H1 (cell line): ENCODE measurements at regions not wholly inside any gene's neighbourhood (a gene's known extent, or its start where the extent isn't known, plus 50 kb on each side); places are given as distances from the start of the nearest gene placed in this dataset.

ENCODE experiments used
- BRCA1 ChIP-seq: IDR thresholded peaks from 2 replicates; pipeline ENCODE4 v1.6.1; 2012; ENCODE audit warnings: low read depth, low read length, improper control_type of control experiment
- PHF8 ChIP-seq: fragments of 200-600 bp; sonication (generic); conservative IDR thresholded peaks from 2 replicates; pipeline ENCODE4 v1.7.1; 2012; ENCODE audit warnings: low read depth, mild to moderate bottlenecking, inconsistent platforms, low read length, moderate library complexity
- POLR2A ChIP-seq, 2 experiments: IDR thresholded peaks; 1 replicate in 1 of 2; 2 replicates in 1 of 2; pipeline ENCODE4 v1.6.1; 2011; ENCODE audit warnings: low read depth in 2 of 2, low read length in 2 of 2, mild to moderate bottlenecking in 2 of 2; ENCODE audit errors: control extremely low read depth in 1 of 2
- RAD21 ChIP-seq, 2 experiments: IDR thresholded peaks in 1 of 2; conservative IDR thresholded peaks in 1 of 2; 2 replicates each; pipeline ENCODE4 v1.6.1; 2011; ENCODE audit warnings: low read depth in 2 of 2, low read length in 2 of 2, improper control_type of control experiment in 1 of 2, inconsistent platforms in 1 of 2, mild to moderate bottlenecking in 1 of 2, moderate library complexity in 1 of 2
- SP1 ChIP-seq: IDR thresholded peaks from 2 replicates; pipeline ENCODE4 v1.6.1; 2011; ENCODE audit warnings: low read depth, low read length
- TAF1 ChIP-seq: IDR thresholded peaks from 2 replicates; pipeline ENCODE4 v1.6.1; 2011; ENCODE audit warnings: mild to moderate bottlenecking, low read depth, low read length
- TCF12 ChIP-seq: IDR thresholded peaks from 2 replicates; pipeline ENCODE4 v1.6.1; 2011; ENCODE audit warnings: low read depth, mild to moderate bottlenecking, low read length
- TF ChIP-seq, protein P1 (sequence below): fragments of 300-600 bp; sonication (generic); IDR thresholded peaks from 2 replicates; pipeline ENCODE4 v1.7.1; 2012; ENCODE audit warnings: low read length, moderate library complexity, mild to moderate bottlenecking, inconsistent platforms; ENCODE audit not compliant: insufficient replicate concordance
- TF ChIP-seq, protein P2 (sequence below): IDR thresholded peaks from 2 replicates; pipeline ENCODE4 v1.6.1; 2012; ENCODE audit warnings: inconsistent platforms

DNA sequence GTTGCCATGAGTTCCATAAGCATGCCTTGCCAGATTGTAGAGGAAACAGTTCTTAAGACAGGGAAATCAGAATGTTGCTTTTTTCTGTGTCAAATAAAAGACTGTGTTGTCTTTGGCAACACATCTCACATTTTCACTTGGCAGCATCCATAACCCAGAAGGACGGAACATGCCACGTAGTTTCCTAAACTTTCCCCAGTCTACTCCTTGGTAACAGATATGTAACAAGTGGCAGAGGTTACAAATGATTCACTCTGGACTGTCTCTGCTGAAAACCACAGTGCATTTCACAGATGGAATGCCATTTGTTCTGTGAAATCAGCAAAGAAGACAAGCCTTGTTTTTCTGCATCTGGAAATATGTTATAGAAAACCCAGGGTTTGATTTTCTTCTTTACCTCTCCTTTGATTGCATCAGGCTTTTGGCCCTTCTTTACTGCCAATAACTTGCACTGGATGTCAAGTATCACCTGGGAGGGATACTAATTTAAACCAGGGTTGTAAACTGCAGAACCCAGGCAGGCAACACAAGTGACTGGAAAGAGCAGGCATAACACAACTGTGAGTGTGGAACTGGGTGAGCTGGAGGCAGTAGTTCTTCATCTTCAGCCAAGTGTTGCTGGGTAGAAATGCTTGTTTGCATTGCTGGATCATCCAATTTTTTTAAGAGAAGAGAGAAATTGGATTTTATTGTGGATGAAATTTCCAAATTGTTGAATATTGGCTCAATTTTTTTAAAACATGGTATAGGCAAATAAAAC is 124.4 kb upstream of the FOXB1 start (continued):
- TF ChIP-seq, protein P1, sequence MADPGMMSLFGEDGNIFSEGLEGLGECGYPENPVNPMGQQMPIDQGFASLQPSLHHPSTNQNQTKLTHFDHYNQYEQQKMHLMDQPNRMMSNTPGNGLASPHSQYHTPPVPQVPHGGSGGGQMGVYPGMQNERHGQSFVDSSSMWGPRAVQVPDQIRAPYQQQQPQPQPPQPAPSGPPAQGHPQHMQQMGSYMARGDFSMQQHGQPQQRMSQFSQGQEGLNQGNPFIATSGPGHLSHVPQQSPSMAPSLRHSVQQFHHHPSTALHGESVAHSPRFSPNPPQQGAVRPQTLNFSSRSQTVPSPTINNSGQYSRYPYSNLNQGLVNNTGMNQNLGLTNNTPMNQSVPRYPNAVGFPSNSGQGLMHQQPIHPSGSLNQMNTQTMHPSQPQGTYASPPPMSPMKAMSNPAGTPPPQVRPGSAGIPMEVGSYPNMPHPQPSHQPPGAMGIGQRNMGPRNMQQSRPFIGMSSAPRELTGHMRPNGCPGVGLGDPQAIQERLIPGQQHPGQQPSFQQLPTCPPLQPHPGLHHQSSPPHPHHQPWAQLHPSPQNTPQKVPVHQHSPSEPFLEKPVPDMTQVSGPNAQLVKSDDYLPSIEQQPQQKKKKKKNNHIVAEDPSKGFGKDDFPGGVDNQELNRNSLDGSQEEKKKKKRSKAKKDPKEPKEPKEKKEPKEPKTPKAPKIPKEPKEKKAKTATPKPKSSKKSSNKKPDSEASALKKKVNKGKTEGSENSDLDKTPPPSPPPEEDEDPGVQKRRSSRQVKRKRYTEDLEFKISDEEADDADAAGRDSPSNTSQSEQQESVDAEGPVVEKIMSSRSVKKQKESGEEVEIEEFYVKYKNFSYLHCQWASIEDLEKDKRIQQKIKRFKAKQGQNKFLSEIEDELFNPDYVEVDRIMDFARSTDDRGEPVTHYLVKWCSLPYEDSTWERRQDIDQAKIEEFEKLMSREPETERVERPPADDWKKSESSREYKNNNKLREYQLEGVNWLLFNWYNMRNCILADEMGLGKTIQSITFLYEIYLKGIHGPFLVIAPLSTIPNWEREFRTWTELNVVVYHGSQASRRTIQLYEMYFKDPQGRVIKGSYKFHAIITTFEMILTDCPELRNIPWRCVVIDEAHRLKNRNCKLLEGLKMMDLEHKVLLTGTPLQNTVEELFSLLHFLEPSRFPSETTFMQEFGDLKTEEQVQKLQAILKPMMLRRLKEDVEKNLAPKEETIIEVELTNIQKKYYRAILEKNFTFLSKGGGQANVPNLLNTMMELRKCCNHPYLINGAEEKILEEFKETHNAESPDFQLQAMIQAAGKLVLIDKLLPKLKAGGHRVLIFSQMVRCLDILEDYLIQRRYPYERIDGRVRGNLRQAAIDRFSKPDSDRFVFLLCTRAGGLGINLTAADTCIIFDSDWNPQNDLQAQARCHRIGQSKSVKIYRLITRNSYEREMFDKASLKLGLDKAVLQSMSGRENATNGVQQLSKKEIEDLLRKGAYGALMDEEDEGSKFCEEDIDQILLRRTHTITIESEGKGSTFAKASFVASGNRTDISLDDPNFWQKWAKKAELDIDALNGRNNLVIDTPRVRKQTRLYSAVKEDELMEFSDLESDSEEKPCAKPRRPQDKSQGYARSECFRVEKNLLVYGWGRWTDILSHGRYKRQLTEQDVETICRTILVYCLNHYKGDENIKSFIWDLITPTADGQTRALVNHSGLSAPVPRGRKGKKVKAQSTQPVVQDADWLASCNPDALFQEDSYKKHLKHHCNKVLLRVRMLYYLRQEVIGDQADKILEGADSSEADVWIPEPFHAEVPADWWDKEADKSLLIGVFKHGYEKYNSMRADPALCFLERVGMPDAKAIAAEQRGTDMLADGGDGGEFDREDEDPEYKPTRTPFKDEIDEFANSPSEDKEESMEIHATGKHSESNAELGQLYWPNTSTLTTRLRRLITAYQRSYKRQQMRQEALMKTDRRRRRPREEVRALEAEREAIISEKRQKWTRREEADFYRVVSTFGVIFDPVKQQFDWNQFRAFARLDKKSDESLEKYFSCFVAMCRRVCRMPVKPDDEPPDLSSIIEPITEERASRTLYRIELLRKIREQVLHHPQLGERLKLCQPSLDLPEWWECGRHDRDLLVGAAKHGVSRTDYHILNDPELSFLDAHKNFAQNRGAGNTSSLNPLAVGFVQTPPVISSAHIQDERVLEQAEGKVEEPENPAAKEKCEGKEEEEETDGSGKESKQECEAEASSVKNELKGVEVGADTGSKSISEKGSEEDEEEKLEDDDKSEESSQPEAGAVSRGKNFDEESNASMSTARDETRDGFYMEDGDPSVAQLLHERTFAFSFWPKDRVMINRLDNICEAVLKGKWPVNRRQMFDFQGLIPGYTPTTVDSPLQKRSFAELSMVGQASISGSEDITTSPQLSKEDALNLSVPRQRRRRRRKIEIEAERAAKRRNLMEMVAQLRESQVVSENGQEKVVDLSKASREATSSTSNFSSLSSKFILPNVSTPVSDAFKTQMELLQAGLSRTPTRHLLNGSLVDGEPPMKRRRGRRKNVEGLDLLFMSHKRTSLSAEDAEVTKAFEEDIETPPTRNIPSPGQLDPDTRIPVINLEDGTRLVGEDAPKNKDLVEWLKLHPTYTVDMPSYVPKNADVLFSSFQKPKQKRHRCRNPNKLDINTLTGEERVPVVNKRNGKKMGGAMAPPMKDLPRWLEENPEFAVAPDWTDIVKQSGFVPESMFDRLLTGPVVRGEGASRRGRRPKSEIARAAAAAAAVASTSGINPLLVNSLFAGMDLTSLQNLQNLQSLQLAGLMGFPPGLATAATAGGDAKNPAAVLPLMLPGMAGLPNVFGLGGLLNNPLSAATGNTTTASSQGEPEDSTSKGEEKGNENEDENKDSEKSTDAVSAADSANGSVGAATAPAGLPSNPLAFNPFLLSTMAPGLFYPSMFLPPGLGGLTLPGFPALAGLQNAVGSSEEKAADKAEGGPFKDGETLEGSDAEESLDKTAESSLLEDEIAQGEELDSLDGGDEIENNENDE: no peak
- TF ChIP-seq BRCA1 (no peak), POLR2A (IDR thresholded peaks at IDR 0.05; ENCODE audit: control extremely low read depth in 1 of 2, low read depth in 2 of 2, low read length in 2 of 2) (no peak), PHF8 (no peak), TCF12 (no peak), RAD21 (IDR thresholded peaks at IDR 0.05 in 1 of 2, conservative IDR thresholded peaks at IDR 0.05 in 1 of 2; ENCODE audit: low read depth in 2 of 2, low read length in 2 of 2) (no peak), SP1 (no peak), TAF1 (no peak)
- TF ChIP-seq, protein P2, sequence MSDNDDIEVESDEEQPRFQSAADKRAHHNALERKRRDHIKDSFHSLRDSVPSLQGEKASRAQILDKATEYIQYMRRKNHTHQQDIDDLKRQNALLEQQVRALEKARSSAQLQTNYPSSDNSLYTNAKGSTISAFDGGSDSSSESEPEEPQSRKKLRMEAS: no peak
- TF ChIP-seq, all 59 proteins: peak for 0
